CD4-positive, alpha-beta memory T cell (primary cell): ENCODE measurements at regions not wholly inside any gene's neighbourhood (a gene's known extent, or its start where the extent isn't known, plus 50 kb on each side); places are given as distances from the start of the nearest gene placed in this dataset.
"Not testable (repeated sequence)": the region's sequence is repeated elsewhere in the genome, so short reads cannot be mapped to it uniquely, and the experiment has no call there.

Experiments used
- CTCF ChIA-PET: fragments of 350-600 bp; sonication (Branson Sonifier 250); formaldehyde crosslinking; loops from one replicate; lab custom pipeline; 2021; ENCODE audit warnings: inconsistent platforms; ENCODE audit not compliant: partially characterized antibody; lab: Charles Lee
- POLR2A ChIA-PET: fragments of 350-600 bp; sonication (Branson Sonifier 250); formaldehyde crosslinking; loops from one replicate; lab custom pipeline; 2021; ENCODE audit not compliant: partially characterized antibody; lab: Charles Lee
- DNase-seq, 5 donors: peaks; one replicate each; pipeline versions ENCODE4 v3.0.0 to v3.0.0-alpha.2; 2020 to 2022; ENCODE audit warnings: mixed read lengths in 1 of 5
- H3K27ac ChIP-seq: one replicate; pipeline ENCODE4 v1.7.0; 2013; ENCODE audit warnings: low read depth, low read length
- H3K27me3 ChIP-seq: 2 replicates; pipeline ENCODE4 v1.7.0; 2013; ENCODE audit warnings: mild to moderate bottlenecking, low read length, moderate library complexity; ENCODE audit not compliant: insufficient read depth
- H3K36me3 ChIP-seq: 2 replicates; pipeline ENCODE4 v1.7.0; 2013; ENCODE audit warnings: mild to moderate bottlenecking, low read length, moderate library complexity; ENCODE audit not compliant: insufficient read depth
- H3K4me1 ChIP-seq: 2 replicates; pipeline ENCODE4 v1.7.0; 2013; ENCODE audit warnings: mild to moderate bottlenecking, low read length, moderate library complexity; ENCODE audit not compliant: insufficient read depth
- H3K4me3 ChIP-seq, 2 donors: one replicate each; pipeline ENCODE4 v1.7.0; 2013; ENCODE audit warnings: low read length in 2 of 2, mild to moderate bottlenecking in 1 of 2
- H3K9me3 ChIP-seq, 2 donors: one replicate each; pipeline ENCODE4 v1.7.0; 2013; ENCODE audit warnings: low read length in 2 of 2, control low read depth in 1 of 2; ENCODE audit not compliant: control insufficient read depth in 1 of 2
- H3K27ac Mint-ChIP-seq, 7 donors: one replicate each; pipeline ENCODE4 v1.8.0; 2020 to 2021; ENCODE audit warnings: mixed read lengths in 7 of 7, mild to moderate bottlenecking in 6 of 7, inconsistent platforms in 3 of 7, moderate library complexity in 3 of 7
- H3K27me3 Mint-ChIP-seq, 2 donors: one replicate each; pipeline ENCODE4 v1.8.0; 2020 to 2021; ENCODE audit warnings: mixed read lengths in 2 of 2
- H3K36me3 Mint-ChIP-seq, 2 donors: one replicate each; pipeline ENCODE4 v1.8.0; 2020 to 2021; ENCODE audit warnings: mixed read lengths in 2 of 2, inconsistent platforms in 1 of 2, mild to moderate bottlenecking in 1 of 2
- H3K4me1 Mint-ChIP-seq, 4 donors: one replicate each; pipeline ENCODE4 v1.8.0; 2020 to 2021; ENCODE audit warnings: mixed read lengths in 4 of 4, mild to moderate bottlenecking in 1 of 4
- H3K4me3 Mint-ChIP-seq, 8 donors: one replicate each; pipeline ENCODE4 v1.8.0; 2020 to 2021; ENCODE audit warnings: mixed read lengths in 8 of 8, mild to moderate bottlenecking in 7 of 8, moderate library complexity in 6 of 8, inconsistent platforms in 3 of 8
- H3K9me3 Mint-ChIP-seq, 8 donors: one replicate each; pipeline ENCODE4 v1.8.0; 2020 to 2021; ENCODE audit warnings: mixed read lengths in 8 of 8, mild to moderate bottlenecking in 5 of 8, inconsistent platforms in 3 of 8, moderate library complexity in 1 of 8
- intact Hi-C: fragments of 100-400 bp; cut with micrococcal nuclease; formaldehyde crosslinking; loops from one replicate; pipeline ENCODE4 v1.15.1; 2023

DNA sequence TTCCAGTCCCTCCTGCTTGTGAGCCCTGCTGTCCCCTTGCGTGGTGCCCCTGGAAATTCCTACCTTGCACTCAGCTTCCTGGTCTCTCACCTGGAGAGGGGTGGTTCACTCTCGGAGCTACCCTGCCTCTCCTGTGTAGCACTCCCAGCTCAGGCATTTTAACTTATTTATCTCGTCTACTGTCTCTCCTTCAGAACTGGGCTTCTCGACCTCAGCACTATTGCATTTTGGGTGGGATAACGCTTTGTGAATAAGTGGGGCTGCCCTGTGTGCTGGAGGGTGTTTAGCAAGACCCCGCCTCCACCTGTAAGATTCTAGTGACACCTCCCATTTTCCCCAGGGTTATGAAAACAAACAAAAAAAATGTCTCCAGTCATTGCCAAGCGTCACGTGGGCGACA is 56.0 kb upstream of the SORCS2 start:
- intact Hi-C loops: no loop called here
- Mint-ChIP-seq H3K9me3 (peaks cover 0 to 5% (median 0%) of the 10 kb centered on the region in 8 donors), H3K36me3 (no peaks in the 10 kb centered on the region), H3K4me1 (peaks cover 0 to 3% (median 0%) of the 10 kb centered on the region in 4 donors), H3K4me3 (no peak overlapping the region), H3K27ac (peak overlapping the region in 1 of 7 donors; percentile 73), H3K27me3 (no peaks in the 10 kb centered on the region)
- no peaks in the 10 kb centered on the region for H3K4me1 ChIP-seq
- H3K4me3 ChIP-seq: no peak overlapping the region
- ChIA-PET POLR2A (no interaction called here), CTCF (no interaction called here)
- H3K27me3 ChIP-seq: no peaks in the 10 kb centered on the region
- no peak for DNase-seq
- H3K27ac ChIP-seq: no peak overlapping the region
- H3K9me3 ChIP-seq: no peaks in the 10 kb centered on the region
- no peaks in the 10 kb centered on the region for H3K36me3 ChIP-seq

DNA sequence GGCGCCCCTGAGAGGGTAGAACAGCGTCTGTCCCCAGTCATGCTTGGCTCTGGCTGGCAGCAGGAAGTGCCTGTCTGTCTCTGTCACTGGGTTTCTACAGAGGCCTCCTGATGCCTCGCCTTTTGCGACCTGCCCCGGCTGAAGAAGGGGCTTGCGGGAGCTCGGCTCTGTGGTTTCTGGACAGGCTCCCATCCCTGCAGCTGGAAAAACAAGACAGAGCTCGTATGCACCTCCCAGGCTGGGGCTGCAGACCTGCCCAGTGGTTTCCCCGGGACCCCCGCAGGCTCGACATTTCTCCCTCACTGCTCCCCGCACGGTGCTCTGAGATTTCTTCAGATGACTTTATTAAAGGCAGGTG is 57.0 kb upstream of the SORCS2 start:
- Histone ChIP-seq H3K27me3 (no peaks in the 10 kb centered on the region), H3K4me1 (no peaks in the 10 kb centered on the region), H3K27ac (no peak overlapping the region), H3K36me3 (no peaks in the 10 kb centered on the region), H3K9me3 (no peaks in the 10 kb centered on the region), H3K4me3 (no peak overlapping the region)
- ChIA-PET CTCF (no interaction called here), POLR2A (no interaction called here)
- H3K4me1 Mint-ChIP-seq: peaks cover 0 to 3% (median 0%) of the 10 kb centered on the region in 4 donors
- H3K9me3 Mint-ChIP-seq: peaks cover 0 to 5% (median 0%) of the 10 kb centered on the region in 8 donors
- H3K4me3 Mint-ChIP-seq: no peak overlapping the region
- no peaks in the 10 kb centered on the region for H3K27me3 Mint-ChIP-seq
- H3K36me3 Mint-ChIP-seq: no peaks in the 10 kb centered on the region
- H3K27ac Mint-ChIP-seq: no peak overlapping the region
- intact Hi-C loops: no loop called here
- DNase-seq: no peak

DNA sequence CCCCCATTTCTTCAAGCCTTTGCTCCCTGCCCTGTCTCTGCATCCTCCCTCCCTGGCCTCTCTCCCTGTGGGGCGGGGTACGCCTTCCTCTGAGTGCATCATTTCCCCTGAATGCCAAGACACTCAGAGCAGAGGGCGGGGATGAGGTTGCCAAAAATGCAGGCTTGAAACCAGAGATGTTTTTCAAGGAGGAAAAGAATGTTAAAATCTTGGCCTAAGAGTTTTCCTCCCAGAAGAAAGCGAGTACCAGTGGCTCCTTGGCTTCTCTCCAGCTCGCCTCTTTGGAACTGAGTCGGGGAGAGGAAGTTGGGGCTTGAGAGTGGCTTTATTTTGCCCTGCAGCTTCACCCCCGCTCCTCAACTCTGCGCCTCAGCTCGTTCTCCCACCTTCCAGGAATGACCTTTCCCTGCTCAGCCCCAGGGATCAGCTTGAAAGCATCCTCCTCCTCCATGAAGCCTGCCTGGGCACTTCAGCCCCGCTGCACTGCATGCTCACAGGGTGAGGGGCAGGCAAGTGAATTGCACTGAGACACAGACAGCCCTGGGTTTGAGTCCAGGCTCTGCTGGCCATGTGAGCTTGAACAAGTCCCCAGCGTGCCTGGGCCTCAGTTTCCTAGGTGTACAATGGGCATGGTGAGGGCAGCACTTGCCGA is 57.5 kb upstream of the SORCS2 start:
- no peak for DNase-seq
- Histone ChIP-seq H3K4me1 (no peaks in the 10 kb centered on the region), H3K36me3 (no peaks in the 10 kb centered on the region), H3K27me3 (no peaks in the 10 kb centered on the region), H3K4me3 (no peak overlapping the region), H3K9me3 (no peaks in the 10 kb centered on the region), H3K27ac (no peak overlapping the region)
- intact Hi-C loops: no loop called here
- H3K9me3 Mint-ChIP-seq: peaks cover 0 to 5% (median 0%) of the 10 kb centered on the region in 8 donors
- ChIA-PET CTCF (no interaction called here), POLR2A (no interaction called here)
- H3K27ac Mint-ChIP-seq: peak overlapping the region in 1 of 7 donors; percentile 64
- H3K4me3 Mint-ChIP-seq: no peak overlapping the region
- H3K27me3 Mint-ChIP-seq: no peaks in the 10 kb centered on the region
- H3K4me1 Mint-ChIP-seq: peaks cover 0 to 3% (median 0%) of the 10 kb centered on the region in 4 donors
- no peaks in the 10 kb centered on the region for H3K36me3 Mint-ChIP-seq

DNA sequence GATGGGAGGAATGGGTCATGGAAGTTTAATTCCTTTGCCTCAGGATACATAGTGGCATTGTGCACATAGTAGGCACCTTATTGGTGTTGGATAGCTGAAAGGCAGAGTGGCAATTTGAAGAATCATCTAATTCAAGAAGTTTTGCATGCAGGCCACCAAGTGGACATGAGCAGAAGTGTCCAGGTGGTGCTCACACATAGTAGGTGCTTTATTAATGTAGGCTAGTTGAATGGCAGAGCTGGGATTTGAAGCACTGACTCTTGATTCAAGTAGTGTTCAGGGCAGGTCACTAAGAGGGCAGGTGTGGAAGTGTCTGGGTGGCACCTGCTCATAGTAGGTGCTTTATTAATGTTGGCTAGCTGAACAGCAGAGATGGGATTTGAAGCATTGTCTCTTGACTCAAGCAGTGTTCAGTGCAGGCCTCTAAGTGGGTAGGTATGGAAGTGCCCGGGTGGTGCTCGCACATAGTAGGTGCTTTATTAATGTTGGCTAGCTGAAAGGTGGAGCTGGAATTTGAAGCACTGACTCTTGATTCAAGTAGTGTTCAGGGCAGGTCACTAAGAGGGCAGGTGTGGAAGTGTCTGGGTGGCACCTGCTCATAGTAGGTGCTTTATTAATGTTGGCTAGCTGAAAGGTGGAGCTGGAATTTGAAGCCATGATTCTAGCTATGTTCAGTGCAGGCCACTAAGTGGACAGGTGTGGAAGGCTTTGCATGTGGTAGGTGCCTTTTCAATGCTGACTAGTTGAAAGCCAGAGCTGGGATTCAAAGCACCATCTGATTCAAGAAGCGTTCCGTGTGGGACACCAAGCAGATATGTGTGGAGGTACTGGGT is 58.3 kb upstream of the SORCS2 start:
- H3K27me3 ChIP-seq, POLR2A ChIA-PET, H3K4me1 Mint-ChIP-seq, DNase-seq, H3K27ac ChIP-seq, H3K4me3 ChIP-seq, H3K27me3 Mint-ChIP-seq, H3K4me3 Mint-ChIP-seq, intact Hi-C loops, H3K36me3 ChIP-seq, H3K4me1 ChIP-seq, H3K9me3 ChIP-seq, H3K9me3 Mint-ChIP-seq, CTCF ChIA-PET, H3K36me3 Mint-ChIP-seq, H3K27ac Mint-ChIP-seq: not testable (repeated sequence)

DNA sequence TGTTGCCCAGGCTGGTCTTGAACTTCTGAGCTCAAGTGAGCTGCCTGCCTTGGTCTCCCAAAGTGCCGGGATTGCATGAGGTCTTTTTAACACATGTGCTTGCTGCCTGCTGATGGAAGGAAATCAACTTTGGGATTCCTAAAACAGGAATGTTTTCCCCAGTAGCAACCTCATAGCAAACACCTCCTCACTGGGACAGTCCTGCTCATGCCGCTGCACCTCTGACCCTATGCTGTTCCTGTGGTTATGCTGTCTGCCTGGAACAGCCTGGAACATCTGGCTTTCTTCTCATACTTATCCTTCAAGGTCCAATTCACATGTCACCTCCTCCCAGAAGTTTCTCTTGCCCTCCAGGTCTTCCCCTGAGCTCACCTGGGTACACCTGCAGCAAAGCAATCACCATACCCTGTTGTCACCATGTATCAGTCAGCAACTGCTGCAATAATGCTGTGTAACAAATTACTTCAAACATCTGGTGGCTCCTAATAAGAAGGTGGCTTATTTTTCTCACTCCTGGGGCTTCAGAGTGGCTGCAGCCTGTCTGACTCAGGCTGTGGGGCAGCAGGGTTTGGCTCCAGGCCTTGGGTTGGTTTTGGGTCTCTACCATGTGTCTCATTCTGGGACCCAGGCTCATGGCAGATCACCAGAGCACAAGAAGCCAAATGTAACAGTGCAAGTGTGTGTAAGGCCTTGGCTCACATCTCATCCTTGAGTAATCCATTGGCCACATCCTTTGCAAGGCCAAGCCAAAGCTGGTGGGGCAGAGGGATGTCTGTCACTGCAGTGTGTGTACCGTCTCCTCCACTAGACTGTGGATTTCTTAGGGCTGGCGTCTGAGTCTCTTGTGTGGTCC is 59.4 kb upstream of the SORCS2 start:
- peaks cover 0 to 3% (median 0%) of the 10 kb centered on the region in 4 donors for H3K4me1 Mint-ChIP-seq
- peaks cover 0 to 5% (median 0%) of the 10 kb centered on the region in 8 donors for H3K9me3 Mint-ChIP-seq
- no peaks in the 10 kb centered on the region for H3K9me3 ChIP-seq
- no peaks in the 10 kb centered on the region for H3K36me3 ChIP-seq
- no peaks in the 10 kb centered on the region for H3K27me3 ChIP-seq
- no peaks in the 10 kb centered on the region for H3K27me3 Mint-ChIP-seq
- no peaks in the 10 kb centered on the region for H3K4me1 ChIP-seq
- ChIA-PET CTCF (no interaction called here), POLR2A (no interaction called here)
- no peaks in the 10 kb centered on the region for H3K36me3 Mint-ChIP-seq
- DNase-seq: no peak
- no peak overlapping the region for H3K27ac Mint-ChIP-seq
- no peak overlapping the region for H3K4me3 ChIP-seq
- intact Hi-C loops: no loop called here
- no peak overlapping the region for H3K27ac ChIP-seq
- no peak overlapping the region for H3K4me3 Mint-ChIP-seq

DNA sequence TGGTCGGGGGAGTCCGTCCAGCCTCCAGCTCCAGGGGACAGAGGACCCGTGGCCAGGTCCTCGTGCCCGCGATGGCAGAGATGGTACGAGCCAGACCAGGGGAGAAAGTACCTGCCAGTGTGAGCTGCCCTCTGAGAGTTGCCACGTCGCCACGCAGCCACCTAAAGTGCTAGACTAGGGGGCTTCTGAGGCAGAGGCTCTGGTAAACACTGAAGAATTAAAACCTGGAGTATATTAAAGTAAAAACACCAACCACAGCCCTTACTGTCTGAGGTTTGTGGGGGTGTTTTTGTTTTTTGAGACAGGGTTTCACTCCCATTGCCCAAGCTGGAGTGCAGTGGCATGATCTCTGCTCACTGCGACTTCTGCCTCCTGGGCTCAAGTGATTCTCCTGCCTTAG is 60.1 kb upstream of the SORCS2 start:
- DNase-seq: no peak
- CTCF ChIA-PET: no interaction called here
- Histone ChIP-seq H3K4me1 (no peaks in the 10 kb centered on the region), H3K27me3 (no peaks in the 10 kb centered on the region), H3K4me3 (no peak overlapping the region), H3K9me3 (no peaks in the 10 kb centered on the region), H3K27ac (no peak overlapping the region), H3K36me3 (no peaks in the 10 kb centered on the region)
- H3K4me3 Mint-ChIP-seq: no peak overlapping the region
- POLR2A ChIA-PET: no interaction called here
- peaks cover 0 to 3% (median 0%) of the 10 kb centered on the region in 4 donors for H3K4me1 Mint-ChIP-seq
- intact Hi-C loops: no loop called here
- peaks cover 0 to 5% (median 0%) of the 10 kb centered on the region in 8 donors for H3K9me3 Mint-ChIP-seq
- H3K36me3 Mint-ChIP-seq: no peaks in the 10 kb centered on the region
- no peak overlapping the region for H3K27ac Mint-ChIP-seq
- H3K27me3 Mint-ChIP-seq: peaks cover 0 to under 1% of the 10 kb centered on the region in 2 donors

DNA sequence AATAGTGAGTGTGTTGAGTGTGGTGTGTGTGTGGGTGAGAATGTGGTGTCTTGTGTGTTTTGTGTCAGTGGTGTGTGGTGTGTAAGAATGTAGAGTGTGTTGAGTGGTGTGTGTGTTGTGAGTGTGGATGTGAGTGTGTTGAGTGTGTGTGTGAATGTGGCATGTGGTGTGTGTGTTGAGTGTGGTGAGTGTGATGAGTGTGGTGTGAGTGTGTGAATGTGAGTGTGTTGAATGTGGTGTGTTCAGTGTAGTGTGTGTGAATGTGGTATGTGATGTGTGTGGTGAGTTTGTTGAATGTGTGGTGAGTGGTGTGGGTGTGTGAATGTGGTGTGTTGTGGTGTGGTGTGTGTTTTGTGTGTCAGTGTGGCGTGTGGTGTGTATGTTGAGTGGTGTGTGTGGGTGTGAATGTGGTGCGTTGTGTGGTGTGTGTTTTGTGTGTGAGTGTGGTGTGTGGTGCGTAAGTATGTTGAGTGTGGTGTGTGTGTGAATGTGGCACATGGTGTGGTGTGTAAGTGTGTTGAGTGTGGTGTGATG is 60.8 kb upstream of the SORCS2 start:
- Mint-ChIP-seq H3K27ac (no peak overlapping the region), H3K4me3 (no peak overlapping the region), H3K27me3 (peaks cover under 1 to 3% of the 10 kb centered on the region in 2 donors), H3K9me3 (peaks cover 0 to 5% (median 0%) of the 10 kb centered on the region in 8 donors), H3K36me3 (no peaks in the 10 kb centered on the region), H3K4me1 (peaks cover 0 to 3% (median 0%) of the 10 kb centered on the region in 4 donors)
- no peak for DNase-seq
- no peaks in the 10 kb centered on the region for H3K9me3 ChIP-seq
- ChIA-PET POLR2A (no interaction called here), CTCF (no interaction called here)
- intact Hi-C loops: no loop called here
- H3K4me1 ChIP-seq: no peaks in the 10 kb centered on the region
- no peaks in the 10 kb centered on the region for H3K36me3 ChIP-seq
- H3K4me3 ChIP-seq: no peak overlapping the region
- H3K27me3 ChIP-seq: no peaks in the 10 kb centered on the region
- H3K27ac ChIP-seq: no peak overlapping the region
